ENCODE measurements at regions not wholly inside any gene's neighbourhood (a gene's known extent, or its start where the extent isn't known, plus 50 kb on each side); places are given as distances from the start of the nearest gene placed in this dataset.
A peak's percentile ranks its signal among the peaks of the same experiment; 100 is the strongest.
"Not testable (repeated sequence)": the region's sequence is repeated elsewhere in the genome, so short reads cannot be mapped to it uniquely, and the experiment has no call there.

GRCh38 chr10:35858676-35859283 lies 216.7 kb upstream of the FZD8 start:
- not testable (repeated sequence) for H3K9me3 ChIP-seq (replicated peaks; ENCODE audit: control insufficient read depth, low read depth, low read length); H3K4me1 ChIP-seq (ENCODE audit: control insufficient read depth, insufficient read depth, low read length); DNase-seq; H3K36me3 ChIP-seq (ENCODE audit: control insufficient read depth, insufficient read depth, low read length); H3K4me3 ChIP-seq (ENCODE audit: low read length); H3K27ac ChIP-seq (ENCODE audit: low read length); H3K27me3 ChIP-seq (ENCODE audit: control insufficient read depth, insufficient read depth, low read length)
- WGBS (ENCODE audit: insufficient coverage): 82% methylated on average over 10 of the region's 25 CpGs

GRCh38 chr10:35857860-35858259 lies 215.8 kb upstream of the FZD8 start:
- H3K36me3 ChIP-seq (ENCODE audit: control insufficient read depth, insufficient read depth, low read length): no peaks in the 10 kb centered on the region
- no peaks in the 10 kb centered on the region for H3K27me3 ChIP-seq (ENCODE audit: control insufficient read depth, insufficient read depth, low read length)

GRCh38 chr10:35855155-35855947 lies 213.3 kb upstream of the FZD8 start:
- Histone ChIP-seq H3K4me3 (ENCODE audit: low read length) (no peak overlapping the region), H3K4me1 (ENCODE audit: control insufficient read depth, insufficient read depth, low read length) (no peaks in the 10 kb centered on the region), H3K27ac (ENCODE audit: low read length) (no peak overlapping the region), H3K27me3 (ENCODE audit: control insufficient read depth, insufficient read depth, low read length) (no peaks in the 10 kb centered on the region), H3K36me3 (ENCODE audit: control insufficient read depth, insufficient read depth, low read length) (no peaks in the 10 kb centered on the region), H3K9me3 (replicated peaks; ENCODE audit: control insufficient read depth, low read depth, low read length) (no peaks in the 10 kb centered on the region)
- WGBS (ENCODE audit: insufficient coverage): no CpG with 5 or more reads among the region's 1 CpG
- DNase-seq: no peak

More at GRCh38 chr10:35857860-35858259, 215.8 kb upstream of the FZD8 start:
- no peak for DNase-seq
- Histone ChIP-seq H3K27ac (ENCODE audit: low read length) (no peak overlapping the region), H3K4me1 (ENCODE audit: control insufficient read depth, insufficient read depth, low read length) (no peaks in the 10 kb centered on the region), H3K9me3 (replicated peaks; ENCODE audit: control insufficient read depth, low read depth, low read length) (no peaks in the 10 kb centered on the region), H3K4me3 (ENCODE audit: low read length) (no peak overlapping the region)
- no CpG with 5 or more reads among the region's 1 CpG for WGBS (ENCODE audit: insufficient coverage)

- Histone ChIP-seq H3K27ac (ENCODE audit: low read length) (no peak overlapping the region), H3K4me3 (ENCODE audit: low read length) (no peak overlapping the region), H3K27me3 (ENCODE audit: control insufficient read depth, insufficient read depth, low read length) (no peaks in the 10 kb centered on the region), H3K9me3 (replicated peaks; ENCODE audit: control insufficient read depth, low read depth, low read length) (no peaks in the 10 kb centered on the region), H3K36me3 (ENCODE audit: control insufficient read depth, insufficient read depth, low read length) (no peaks in the 10 kb centered on the region), H3K4me1 (ENCODE audit: control insufficient read depth, insufficient read depth, low read length) (no peaks in the 10 kb centered on the region)
- WGBS (ENCODE audit: insufficient coverage): no CpG with 5 or more reads among the region's 2 CpGs
- no peak for DNase-seq
These were observed 212.6 kb upstream of the FZD8 start for GRCh38 chr10:35854661-35855060.

- Histone ChIP-seq H3K27ac (ENCODE audit: low read length) (no peak overlapping the region), H3K4me1 (ENCODE audit: control insufficient read depth, insufficient read depth, low read length) (no peaks in the 10 kb centered on the region), H3K4me3 (ENCODE audit: low read length) (no peak overlapping the region), H3K27me3 (ENCODE audit: control insufficient read depth, insufficient read depth, low read length) (no peaks in the 10 kb centered on the region), H3K9me3 (replicated peaks; ENCODE audit: control insufficient read depth, low read depth, low read length) (no peaks in the 10 kb centered on the region), H3K36me3 (ENCODE audit: control insufficient read depth, insufficient read depth, low read length) (no peaks in the 10 kb centered on the region)
- no CpG with 5 or more reads among the region's 2 CpGs for WGBS (ENCODE audit: insufficient coverage)
- DNase-seq: peak; percentile 84
These were observed 210.6 kb upstream of the FZD8 start for GRCh38 chr10:35852721-35853120.

GRCh38 chr10:35848412-35848811 lies 206.3 kb upstream of the FZD8 start:
- H3K4me1 ChIP-seq (ENCODE audit: control insufficient read depth, insufficient read depth, low read length): peaks cover 7% of the 10 kb centered on the region
- H3K27me3 ChIP-seq (ENCODE audit: control insufficient read depth, insufficient read depth, low read length): no peaks in the 10 kb centered on the region
- H3K36me3 ChIP-seq (ENCODE audit: control insufficient read depth, insufficient read depth, low read length): no peaks in the 10 kb centered on the region
- H3K27ac ChIP-seq (ENCODE audit: low read length): no peak overlapping the region
- WGBS (ENCODE audit: insufficient coverage): 75% methylated on average over 1 of the region's 5 CpGs
- no peak overlapping the region for H3K4me3 ChIP-seq (ENCODE audit: low read length)
- no peaks in the 10 kb centered on the region for H3K9me3 ChIP-seq (replicated peaks; ENCODE audit: control insufficient read depth, low read depth, low read length)
- no peak for DNase-seq

- no peak overlapping the region for H3K27ac ChIP-seq (ENCODE audit: low read length)
- 76% methylated on average over 2 of the region's 5 CpGs for WGBS (ENCODE audit: insufficient coverage)
- no peaks in the 10 kb centered on the region for H3K9me3 ChIP-seq (replicated peaks; ENCODE audit: control insufficient read depth, low read depth, low read length)
- peaks cover 8% of the 10 kb centered on the region for H3K4me1 ChIP-seq (ENCODE audit: control insufficient read depth, insufficient read depth, low read length)
- H3K4me3 ChIP-seq (ENCODE audit: low read length): no peak overlapping the region
- no peak for DNase-seq
- no peaks in the 10 kb centered on the region for H3K27me3 ChIP-seq (ENCODE audit: control insufficient read depth, insufficient read depth, low read length)
- H3K36me3 ChIP-seq (ENCODE audit: control insufficient read depth, insufficient read depth, low read length): no peaks in the 10 kb centered on the region
These were observed 202.6 kb upstream of the FZD8 start for GRCh38 chr10:35844686-35845085.

- 31% methylated on average over 10 of the region's 13 CpGs for WGBS (ENCODE audit: insufficient coverage)
- Histone ChIP-seq H3K27ac (ENCODE audit: low read length) (no peak overlapping the region), H3K4me3 (ENCODE audit: low read length) (no peak overlapping the region), H3K36me3 (ENCODE audit: control insufficient read depth, insufficient read depth, low read length) (no peaks in the 10 kb centered on the region), H3K4me1 (ENCODE audit: control insufficient read depth, insufficient read depth, low read length) (peaks cover 8% of the 10 kb centered on the region), H3K9me3 (replicated peaks; ENCODE audit: control insufficient read depth, low read depth, low read length) (no peaks in the 10 kb centered on the region), H3K27me3 (ENCODE audit: control insufficient read depth, insufficient read depth, low read length) (no peaks in the 10 kb centered on the region)
- DNase-seq: peak; percentile 77
These were observed 201.6 kb upstream of the FZD8 start for GRCh38 chr10:35843524-35844181.

- DNase-seq: no peak
These were observed 196.0 kb upstream of the FZD8 start for GRCh38 chr10:35838054-35838453.

GRCh38 chr10:35835545-35835944 lies 193.4 kb upstream of the FZD8 start:
- H3K27me3 ChIP-seq (ENCODE audit: control insufficient read depth, insufficient read depth, low read length): no peaks in the 10 kb centered on the region
- H3K4me3 ChIP-seq (ENCODE audit: low read length): no peak overlapping the region
- 100% methylated on average over 1 of the region's 3 CpGs for WGBS (ENCODE audit: insufficient coverage)

More at GRCh38 chr10:35838054-35838453, 196.0 kb upstream of the FZD8 start:
- no peaks in the 10 kb centered on the region for H3K9me3 ChIP-seq (replicated peaks; ENCODE audit: control insufficient read depth, low read depth, low read length)
- H3K27me3 ChIP-seq (ENCODE audit: control insufficient read depth, insufficient read depth, low read length): no peaks in the 10 kb centered on the region
- no CpG with 5 or more reads among the region's 2 CpGs for WGBS (ENCODE audit: insufficient coverage)
- H3K4me3 ChIP-seq (ENCODE audit: low read length): no peak overlapping the region
- H3K36me3 ChIP-seq (ENCODE audit: control insufficient read depth, insufficient read depth, low read length): no peaks in the 10 kb centered on the region
- H3K4me1 ChIP-seq (ENCODE audit: control insufficient read depth, insufficient read depth, low read length): no peaks in the 10 kb centered on the region
- H3K27ac ChIP-seq (ENCODE audit: low read length): no peak overlapping the region

More at GRCh38 chr10:35835545-35835944, 193.4 kb upstream of the FZD8 start:
- H3K9me3 ChIP-seq (replicated peaks; ENCODE audit: control insufficient read depth, low read depth, low read length): no peaks in the 10 kb centered on the region
- DNase-seq: no peak
- H3K4me1 ChIP-seq (ENCODE audit: control insufficient read depth, insufficient read depth, low read length): no peaks in the 10 kb centered on the region
- H3K36me3 ChIP-seq (ENCODE audit: control insufficient read depth, insufficient read depth, low read length): no peaks in the 10 kb centered on the region
- no peak overlapping the region for H3K27ac ChIP-seq (ENCODE audit: low read length)

Measured in muscle of leg (tissue), 3 donors.